ENCODE measurements at regions not wholly inside any gene's neighbourhood (a gene's known extent, or its start where the extent isn't known, plus 50 kb on each side); places are given as distances from the start of the nearest gene placed in this dataset.

GRCh38 chr18:53907921-53908320 lies 316.5 kb downstream of the MBD2 start:
- Histone ChIP-seq H3K36me3 (ENCODE audit: low read depth) (no peaks in the 10 kb centered on the region), H3K27me3 (ENCODE audit: insufficient read depth, poor library complexity, severe bottlenecking) (no peaks in the 10 kb centered on the region), H3K27ac (ENCODE audit: poor library complexity, severe bottlenecking) (no peak overlapping the region), H3K4me3 (ENCODE audit: severe bottlenecking) (no peak overlapping the region), H3K4me1 (ENCODE audit: insufficient read depth, poor library complexity, severe bottlenecking) (no peaks in the 10 kb centered on the region), H3K9me3 (ENCODE audit: severe bottlenecking) (no peaks in the 10 kb centered on the region)
- DNase-seq (ENCODE audit: low spot score) (no peak), ATAC-seq (ENCODE audit: low read depth) (no peak)
- no peak for TF ChIP-seq CTCF (IDR thresholded peaks at IDR 0.05; ENCODE audit: poor library complexity, severe bottlenecking)

GRCh38 chr18:53906681-53907080 lies 317.8 kb downstream of the MBD2 start:
- no peak overlapping the region for H3K4me3 ChIP-seq (ENCODE audit: severe bottlenecking)

GRCh38 chr18:53894675-53895442 lies 329.6 kb downstream of the MBD2 start:
- DNase-seq (ENCODE audit: low spot score) (no peak), ATAC-seq (ENCODE audit: low read depth) (no peak)
- no peaks in the 10 kb centered on the region for H3K4me1 ChIP-seq (ENCODE audit: insufficient read depth, poor library complexity, severe bottlenecking)
- H3K4me3 ChIP-seq (ENCODE audit: severe bottlenecking) = no peak overlapping the region
- H3K36me3 ChIP-seq (ENCODE audit: low read depth) = no peaks in the 10 kb centered on the region
- H3K27me3 ChIP-seq (ENCODE audit: insufficient read depth, poor library complexity, severe bottlenecking) = no peaks in the 10 kb centered on the region
- TF ChIP-seq CTCF (IDR thresholded peaks at IDR 0.05; ENCODE audit: poor library complexity, severe bottlenecking) = no peak
- no peak overlapping the region for H3K27ac ChIP-seq (ENCODE audit: poor library complexity, severe bottlenecking)
- H3K9me3 ChIP-seq (ENCODE audit: severe bottlenecking) = no peaks in the 10 kb centered on the region

More at GRCh38 chr18:53906681-53907080, 317.8 kb downstream of the MBD2 start:
- H3K27me3 ChIP-seq (ENCODE audit: insufficient read depth, poor library complexity, severe bottlenecking) = no peaks in the 10 kb centered on the region
- TF ChIP-seq CTCF (IDR thresholded peaks at IDR 0.05; ENCODE audit: poor library complexity, severe bottlenecking) = no peak
- H3K9me3 ChIP-seq (ENCODE audit: severe bottlenecking) = no peaks in the 10 kb centered on the region
- no peaks in the 10 kb centered on the region for H3K36me3 ChIP-seq (ENCODE audit: low read depth)
- no peaks in the 10 kb centered on the region for H3K4me1 ChIP-seq (ENCODE audit: insufficient read depth, poor library complexity, severe bottlenecking)
- no peak overlapping the region for H3K27ac ChIP-seq (ENCODE audit: poor library complexity, severe bottlenecking)
- DNase-seq (ENCODE audit: low spot score) (no peak), ATAC-seq (ENCODE audit: low read depth) (no peak)

GRCh38 chr18:53887447-53887846 lies 337.0 kb downstream of the MBD2 start:
- Histone ChIP-seq H3K27ac (ENCODE audit: poor library complexity, severe bottlenecking) (no peak overlapping the region), H3K4me3 (ENCODE audit: severe bottlenecking) (no peak overlapping the region), H3K4me1 (ENCODE audit: insufficient read depth, poor library complexity, severe bottlenecking) (no peaks in the 10 kb centered on the region), H3K36me3 (ENCODE audit: low read depth) (no peaks in the 10 kb centered on the region), H3K27me3 (ENCODE audit: insufficient read depth, poor library complexity, severe bottlenecking) (no peaks in the 10 kb centered on the region), H3K9me3 (ENCODE audit: severe bottlenecking) (no peaks in the 10 kb centered on the region)
- DNase-seq (ENCODE audit: low spot score) = no peak
- no peak for TF ChIP-seq CTCF (IDR thresholded peaks at IDR 0.05; ENCODE audit: poor library complexity, severe bottlenecking)
- no peak for ATAC-seq (ENCODE audit: low read depth)

- no peaks in the 10 kb centered on the region for H3K36me3 ChIP-seq (ENCODE audit: low read depth)
- no peaks in the 10 kb centered on the region for H3K4me1 ChIP-seq (ENCODE audit: insufficient read depth, poor library complexity, severe bottlenecking)
- H3K27me3 ChIP-seq (ENCODE audit: insufficient read depth, poor library complexity, severe bottlenecking) = no peaks in the 10 kb centered on the region
- no peak overlapping the region for H3K4me3 ChIP-seq (ENCODE audit: severe bottlenecking)
- H3K27ac ChIP-seq (ENCODE audit: poor library complexity, severe bottlenecking) = no peak overlapping the region
- H3K9me3 ChIP-seq (ENCODE audit: severe bottlenecking) = no peaks in the 10 kb centered on the region
- TF ChIP-seq CTCF (IDR thresholded peaks at IDR 0.05; ENCODE audit: poor library complexity, severe bottlenecking) = no peak
- DNase-seq (ENCODE audit: low spot score) (no peak), ATAC-seq (ENCODE audit: low read depth) (no peak)
Measured at GRCh38 chr18:53886058-53886457, 338.4 kb downstream of the MBD2 start.
